GM18507 (cell line): ENCODE measurements at regions not wholly inside any gene's neighbourhood (a gene's known extent, or its start where the extent isn't known, plus 50 kb on each side); places are given as distances from the start of the nearest gene placed in this dataset.

Source experiments
- DNase-seq: peaks from one replicate; pipeline ENCODE4 v3.0.0; 2011; ENCODE audit warnings: low read depth; ENCODE audit not compliant: insufficient read length; ENCODE audit errors: extremely low spot score
- FAIRE-seq: peaks from 2 replicates; lab custom pipeline; 2011; peaks lifted over from hg19 to GRCh38; lab: Jason Lieb, UNC

- no peak for DNase-seq
Measured at GRCh38 chr18:39839782-39840181, 2115.3 kb upstream of the PIK3C3 start.

DNA sequence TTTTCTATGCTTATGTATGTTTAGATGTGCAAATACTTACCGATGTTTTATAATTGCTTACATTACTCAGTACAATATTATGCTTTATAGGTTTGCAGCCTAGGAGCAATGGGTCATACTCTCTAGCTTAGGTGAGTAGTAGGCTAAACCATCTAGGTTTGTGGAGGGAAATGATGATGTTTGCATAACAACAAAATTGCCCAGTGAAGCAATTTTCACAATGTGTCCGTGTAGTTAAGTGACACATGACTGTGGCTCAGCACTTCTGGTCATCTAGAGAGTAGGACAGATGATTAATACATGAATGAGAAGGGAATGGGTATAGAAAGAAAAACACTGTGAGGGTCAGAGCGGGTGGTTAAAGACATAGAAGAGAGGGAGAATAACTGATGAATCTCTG is 2116.2 kb upstream of the PIK3C3 start:
- DNase-seq (no peak), FAIRE-seq (no peak)

More at GRCh38 chr18:39839782-39840181, 2115.3 kb upstream of the PIK3C3 start:
- no peak for FAIRE-seq

- no peak for FAIRE-seq
- no peak for DNase-seq
Measured at GRCh38 chr18:39835303-39836030, 2119.6 kb upstream of the PIK3C3 start.

- no peak for DNase-seq
- FAIRE-seq: no peak
Measured at GRCh38 chr18:39834636-39835035, 2120.4 kb upstream of the PIK3C3 start.

DNA sequence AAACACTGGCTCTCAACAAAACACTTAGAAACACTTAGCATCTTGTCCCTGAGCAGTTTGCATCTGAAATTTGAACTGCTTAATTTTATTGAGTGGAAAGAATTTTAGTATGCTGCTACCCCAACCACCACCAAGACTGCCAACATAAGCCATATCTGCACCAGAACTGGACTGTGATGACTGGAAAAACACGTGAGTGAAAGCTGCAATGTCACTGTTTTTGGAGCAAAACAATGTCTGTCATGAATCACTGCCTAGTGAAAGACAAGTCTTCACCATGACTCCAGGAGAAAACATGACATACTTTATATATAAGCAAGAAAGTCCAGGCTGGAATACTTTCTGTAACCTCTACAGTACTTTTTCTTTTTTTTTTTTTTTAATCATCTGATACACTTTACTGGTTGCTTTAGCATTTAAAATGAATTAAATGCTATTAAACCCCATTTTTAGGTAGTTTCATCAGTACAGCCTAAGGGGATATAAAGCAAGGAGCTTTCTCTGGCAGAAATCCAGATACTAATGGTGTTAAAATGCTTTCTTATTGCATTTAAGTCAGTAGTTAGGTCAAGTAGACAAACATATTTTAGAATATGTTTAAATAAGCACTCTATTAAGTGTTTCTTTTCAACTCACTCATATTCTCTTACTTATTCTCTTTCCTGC is 2129.4 kb upstream of the PIK3C3 start:
- DNase-seq: no peak
- no peak for FAIRE-seq

DNA sequence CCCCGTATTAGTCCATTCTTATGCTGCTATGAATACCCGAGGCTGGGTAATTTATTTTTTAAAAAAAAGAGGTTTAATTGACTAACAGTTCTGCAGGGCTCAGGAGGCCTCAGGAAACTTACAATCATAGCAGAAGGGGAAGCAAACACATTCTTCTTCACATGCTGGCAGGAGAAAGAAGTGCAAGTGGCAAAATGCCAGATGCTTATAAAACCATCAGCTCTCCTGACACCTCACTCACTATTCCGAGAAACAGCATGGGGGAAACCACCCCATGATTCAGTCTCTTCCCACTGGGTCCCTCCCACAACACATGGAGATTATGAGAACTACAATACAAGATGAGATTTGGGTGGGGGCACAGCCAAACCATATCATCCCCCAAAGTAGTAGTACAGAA is 2148.5 kb upstream of the PIK3C3 start:
- DNase-seq (no peak), FAIRE-seq (no peak)

DNA sequence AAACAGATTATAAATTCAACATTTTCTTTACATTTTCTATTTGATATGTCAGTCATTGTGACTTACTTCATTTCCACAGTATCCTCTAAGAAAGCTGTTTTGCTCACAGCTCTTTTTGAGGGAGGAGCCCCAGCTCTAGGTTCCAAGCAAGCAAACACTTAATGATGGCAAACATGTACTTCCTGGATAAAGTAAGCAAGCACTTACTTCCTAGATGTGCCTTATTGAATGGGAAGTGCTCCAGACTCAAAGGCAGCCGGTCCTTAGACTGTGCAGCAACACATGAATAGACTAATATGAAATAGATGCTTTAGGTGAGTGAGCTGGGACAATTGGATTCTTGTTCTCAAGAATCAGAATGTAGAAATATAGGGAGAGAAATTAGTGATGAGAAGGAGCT is 2149.8 kb upstream of the PIK3C3 start:
- FAIRE-seq: no peak
- DNase-seq: no peak

DNA sequence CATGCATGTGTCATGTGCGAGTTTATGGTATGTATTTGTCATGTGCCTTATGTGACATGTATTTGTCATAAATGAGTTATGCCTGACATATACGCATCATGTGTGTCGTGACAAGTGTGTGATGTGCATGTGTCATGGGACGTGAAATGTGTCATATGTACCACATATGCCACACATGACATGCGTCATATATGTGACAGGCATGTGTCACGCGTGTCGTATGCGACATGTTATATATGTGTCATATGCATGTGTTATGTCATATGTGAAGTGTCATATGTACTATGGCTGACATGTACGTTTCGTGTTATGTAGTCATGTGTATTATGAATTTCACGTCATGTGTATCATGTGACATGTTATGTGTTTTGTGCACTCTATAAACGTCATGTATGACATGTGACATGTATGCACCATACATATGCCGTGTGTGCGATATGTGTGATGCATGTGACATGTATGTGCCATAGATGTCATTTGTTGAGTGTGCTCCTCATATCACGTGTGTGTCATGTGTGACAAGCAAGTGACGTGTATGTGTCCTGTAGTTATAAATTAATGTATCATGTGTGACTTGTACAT is 2152.3 kb upstream of the PIK3C3 start:
- DNase-seq (no peak), FAIRE-seq (no peak)

DNA sequence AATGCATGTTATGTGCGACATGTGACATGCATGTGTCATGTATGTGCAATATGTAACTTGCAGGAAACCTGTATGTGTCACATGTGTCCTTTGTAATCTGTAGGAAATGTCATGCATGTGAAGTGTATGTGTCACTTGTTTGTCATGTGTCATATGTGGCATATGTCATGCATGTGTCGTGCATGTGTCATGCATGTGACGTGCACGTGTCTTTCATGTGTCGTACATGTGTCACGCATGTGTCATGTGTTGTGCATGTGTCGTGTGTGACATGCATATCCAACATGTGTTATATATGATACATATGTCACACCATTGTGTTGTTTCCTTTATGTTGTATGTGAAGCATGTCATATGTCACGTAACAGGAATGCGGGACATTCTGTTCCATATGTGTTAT is 2153.2 kb upstream of the PIK3C3 start:
- no peak for FAIRE-seq
- no peak for DNase-seq

- DNase-seq: no peak
Measured at GRCh38 chr18:39801010-39801409, 2154.0 kb upstream of the PIK3C3 start.

GRCh38 chr18:39799006-39799405 is 2156.0 kb upstream of the PIK3C3 start:
- no peak for DNase-seq
- no peak for FAIRE-seq

More at GRCh38 chr18:39801010-39801409, 2154.0 kb upstream of the PIK3C3 start:
- no peak for FAIRE-seq

GRCh38 chr18:39796393-39796792 is 2158.6 kb upstream of the PIK3C3 start:
- DNase-seq (no peak), FAIRE-seq (no peak)

DNA sequence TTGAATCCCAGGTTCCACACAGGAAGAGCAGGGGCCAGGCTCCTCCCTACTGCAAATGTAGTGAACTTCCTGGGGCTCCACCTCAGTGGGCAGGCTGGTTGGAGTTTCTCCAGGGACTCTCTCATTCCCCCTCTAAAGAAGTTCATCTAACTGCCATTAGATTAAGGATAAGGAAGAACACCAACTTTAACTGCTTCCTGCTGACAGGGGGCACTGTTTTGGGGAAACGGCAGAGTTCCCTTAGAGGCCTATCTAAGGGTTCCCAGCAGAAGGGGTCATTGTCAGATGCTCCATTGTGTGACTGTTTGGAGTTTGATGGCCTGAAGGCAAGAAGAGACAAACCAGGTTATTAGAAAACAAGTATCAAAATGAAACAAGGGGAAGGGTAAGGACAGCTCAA is 2159.7 kb upstream of the PIK3C3 start:
- FAIRE-seq: no peak
- DNase-seq: no peak

DNA sequence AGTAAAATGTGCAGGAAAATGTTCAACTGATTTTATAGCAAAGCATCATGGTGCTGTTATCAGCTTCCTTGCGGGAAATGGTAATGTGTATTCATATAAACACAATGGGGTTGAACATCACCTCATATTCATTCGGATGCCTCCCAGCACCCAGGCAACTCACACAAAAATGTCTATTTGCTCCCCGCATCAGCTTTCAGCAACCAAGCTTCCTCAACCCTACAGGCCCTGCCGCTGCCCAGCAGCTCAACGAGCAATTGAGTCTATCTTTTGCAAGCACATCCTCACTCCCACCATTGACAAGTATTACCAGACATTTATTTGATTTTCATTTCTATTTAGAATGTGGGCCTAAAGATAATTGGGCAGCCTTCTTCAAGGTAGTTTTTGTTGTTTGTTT is 2161.4 kb upstream of the PIK3C3 start:
- no peak for DNase-seq
- no peak for FAIRE-seq

DNA sequence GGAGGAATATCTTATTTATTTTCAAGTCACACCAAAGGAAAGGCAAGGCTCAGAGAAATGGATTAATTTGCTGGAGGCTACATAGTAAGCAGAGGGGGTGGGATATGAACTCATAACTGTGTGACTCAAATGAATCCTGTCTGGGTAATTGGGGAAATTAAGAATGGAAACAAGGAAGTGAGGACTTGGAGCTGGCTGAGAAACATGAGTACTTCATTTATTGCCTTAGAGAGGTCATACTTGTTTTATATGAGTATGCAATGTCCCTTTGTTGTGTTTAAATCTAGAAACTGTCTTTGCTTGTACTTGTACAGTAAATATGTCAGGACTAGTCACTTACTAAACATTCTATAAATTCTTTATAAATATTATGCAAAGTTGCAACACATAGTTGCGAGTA is 2166.7 kb upstream of the PIK3C3 start:
- DNase-seq (no peak), FAIRE-seq (no peak)

DNA sequence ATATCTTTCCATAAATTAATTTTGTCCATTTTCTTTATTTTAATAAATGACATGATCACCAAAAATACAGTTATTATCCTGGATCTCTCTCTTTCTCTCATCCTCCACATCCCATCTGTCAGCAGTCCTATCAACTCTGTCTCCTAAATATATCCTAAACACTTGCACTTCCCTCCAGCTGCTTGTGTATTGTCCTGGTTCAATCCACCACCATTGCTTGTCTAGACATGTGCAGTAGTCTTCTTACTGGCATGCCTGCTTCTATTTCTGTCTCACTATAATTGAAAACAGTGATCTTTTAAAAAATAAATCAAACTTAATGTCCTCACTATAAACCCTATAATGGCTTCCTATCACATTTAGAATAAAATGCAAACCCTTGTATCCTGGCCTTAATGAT is 2168.6 kb upstream of the PIK3C3 start:
- DNase-seq (no peak), FAIRE-seq (no peak)

DNA sequence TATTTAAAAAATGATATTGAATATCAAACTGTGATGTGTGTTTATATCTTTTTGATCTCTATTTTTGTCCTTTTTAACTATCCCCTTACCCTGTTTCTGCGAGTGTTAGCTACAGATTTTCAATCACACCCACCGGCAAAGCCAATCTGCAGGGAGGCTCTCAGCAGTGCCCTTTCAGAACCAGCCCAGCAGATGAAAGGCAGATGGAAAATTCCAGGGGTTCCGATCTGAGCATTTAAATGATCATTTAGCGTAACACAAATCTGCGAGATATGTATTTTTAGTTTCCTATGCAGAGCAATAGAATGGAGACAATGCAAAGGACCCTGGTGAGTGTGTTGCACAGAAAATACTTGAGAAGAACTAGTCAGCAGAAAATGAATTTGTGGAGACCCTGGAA is 2170.5 kb upstream of the PIK3C3 start:
- DNase-seq: no peak
- no peak for FAIRE-seq

GRCh38 chr18:39781565-39781964 is 2173.5 kb upstream of the PIK3C3 start:
- DNase-seq (no peak), FAIRE-seq (no peak)

DNA sequence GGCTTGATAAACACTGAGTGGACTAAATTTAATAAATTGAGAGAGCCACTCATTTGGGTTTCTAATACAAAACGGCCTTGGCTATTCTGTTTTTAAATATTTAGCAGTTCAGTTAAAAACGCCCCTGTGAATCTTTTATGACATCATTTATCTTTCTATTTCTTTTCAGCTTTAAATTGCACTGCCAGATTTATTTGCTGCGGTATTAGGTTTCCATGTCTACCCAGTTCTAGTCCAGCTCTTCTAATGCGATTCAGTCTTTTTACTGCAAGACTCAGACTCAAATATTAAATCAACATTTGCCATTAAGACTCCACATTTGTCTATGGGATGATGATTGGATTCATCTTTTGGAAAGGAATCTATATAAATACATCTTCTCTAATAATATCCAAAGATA is 2174.3 kb upstream of the PIK3C3 start:
- FAIRE-seq (no peak), DNase-seq (no peak)

- DNase-seq: no peak
- no peak for FAIRE-seq
Measured at GRCh38 chr18:39779926-39780325, 2175.1 kb upstream of the PIK3C3 start.

DNA sequence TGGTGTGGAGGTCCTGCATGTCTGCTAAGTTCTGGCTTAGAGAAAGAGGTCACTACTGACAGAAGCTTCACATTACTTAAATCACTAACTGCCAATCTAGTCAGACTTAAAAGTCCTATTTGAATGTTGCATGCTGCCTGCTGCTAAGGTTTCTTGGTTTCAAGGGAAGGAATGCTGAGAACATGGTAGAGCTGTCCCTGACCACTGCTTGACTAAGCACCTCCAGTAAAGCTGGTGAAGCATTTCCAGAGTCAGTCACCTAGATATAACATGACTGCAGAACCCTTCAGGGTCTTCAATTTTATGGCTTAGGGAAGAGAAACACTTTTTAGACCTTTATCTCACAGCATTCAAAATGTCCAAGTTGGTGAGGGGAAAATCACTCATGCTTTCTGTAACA is 2178.3 kb upstream of the PIK3C3 start:
- DNase-seq: no peak
- no peak for FAIRE-seq
